T-helper 1 cell (primary cell): ENCODE measurements at regions not wholly inside any gene's neighbourhood (a gene's known extent, or its start where the extent isn't known, plus 50 kb on each side); places are given as distances from the start of the nearest gene placed in this dataset.
"Not testable (repeated sequence)": the region's sequence is repeated elsewhere in the genome, so short reads cannot be mapped to it uniquely, and the experiment has no call there.

Experiments used
- DNase-seq, 5 donors: peaks; one replicate each; pipeline ENCODE4 v3.0.0-alpha.2; 2012 to 2020

- DNase-seq = no peak
Measured at GRCh38 chr6:130611366-130611765, 215.8 kb upstream of the SMLR1 start.

GRCh38 chr6:130613176-130613575, 214.0 kb upstream of the SMLR1 start:
- DNase-seq = no peak

GRCh38 chr6:130615816-130616215, 211.4 kb upstream of the SMLR1 start:
- DNase-seq = no peak

- DNase-seq = no peak
Measured at GRCh38 chr6:130617658-130618057, 209.5 kb upstream of the SMLR1 start.

GRCh38 chr6:130618806-130619205, 208.4 kb upstream of the SMLR1 start:
- DNase-seq = not testable (repeated sequence)

- peak in 1 of 5 donors; percentile 63 for DNase-seq
Measured at GRCh38 chr6:130620338-130620781, 206.8 kb upstream of the SMLR1 start.

- DNase-seq = peak in 1 of 5 donors; percentile 66
Measured at GRCh38 chr6:130622142-130622541, 205.1 kb upstream of the SMLR1 start.

- DNase-seq = peak in 1 of 5 donors; percentile 73
Measured at GRCh38 chr6:130624046-130624445, 203.2 kb upstream of the SMLR1 start.

GRCh38 chr6:130625825-130626527, 201.2 kb upstream of the SMLR1 start:
- DNase-seq = peak in 1 of 5 donors; percentile 82

- DNase-seq = no peak
Measured at GRCh38 chr6:130628862-130629261, 198.3 kb upstream of the SMLR1 start.

GRCh38 chr6:130629640-130630039, 197.6 kb upstream of the SMLR1 start:
- DNase-seq = no peak

GRCh38 chr6:130632277-130632676, 194.9 kb upstream of the SMLR1 start:
- no peak for DNase-seq

GRCh38 chr6:130632897-130633296, 194.3 kb upstream of the SMLR1 start:
- DNase-seq = no peak

- no peak for DNase-seq
Measured at GRCh38 chr6:130643361-130643760, 183.8 kb upstream of the SMLR1 start.

- DNase-seq = no peak
Measured at GRCh38 chr6:130644175-130644574, 183.0 kb upstream of the SMLR1 start.

GRCh38 chr6:130644769-130645168, 182.4 kb upstream of the SMLR1 start:
- not testable (repeated sequence) for DNase-seq

GRCh38 chr6:130647246-130647645, 180.0 kb upstream of the SMLR1 start:
- no peak for DNase-seq

- DNase-seq = no peak
Measured at GRCh38 chr6:130655586-130655985, 171.6 kb upstream of the SMLR1 start.

GRCh38 chr6:130661077-130661476, 166.1 kb upstream of the SMLR1 start:
- no peak for DNase-seq

GRCh38 chr6:130666786-130667185, 160.4 kb upstream of the SMLR1 start:
- DNase-seq = no peak

GRCh38 chr6:130670142-130670541, 157.1 kb upstream of the SMLR1 start:
- DNase-seq = no peak

GRCh38 chr6:130671119-130671518, 156.1 kb upstream of the SMLR1 start:
- DNase-seq = no peak

- no peak for DNase-seq
Measured at GRCh38 chr6:130671577-130671976, 155.6 kb upstream of the SMLR1 start.

- no peak for DNase-seq
Measured at GRCh38 chr6:130672153-130672552, 155.1 kb upstream of the SMLR1 start.

GRCh38 chr6:130674604-130675003, 152.6 kb upstream of the SMLR1 start:
- no peak for DNase-seq
